ENCODE measurements at regions not wholly inside any gene's neighbourhood (a gene's known extent, or its start where the extent isn't known, plus 50 kb on each side); places are given as distances from the start of the nearest gene placed in this dataset.
"Not testable (repeated sequence)": the region's sequence is repeated elsewhere in the genome, so short reads cannot be mapped to it uniquely, and the experiment has no call there.

DNA sequence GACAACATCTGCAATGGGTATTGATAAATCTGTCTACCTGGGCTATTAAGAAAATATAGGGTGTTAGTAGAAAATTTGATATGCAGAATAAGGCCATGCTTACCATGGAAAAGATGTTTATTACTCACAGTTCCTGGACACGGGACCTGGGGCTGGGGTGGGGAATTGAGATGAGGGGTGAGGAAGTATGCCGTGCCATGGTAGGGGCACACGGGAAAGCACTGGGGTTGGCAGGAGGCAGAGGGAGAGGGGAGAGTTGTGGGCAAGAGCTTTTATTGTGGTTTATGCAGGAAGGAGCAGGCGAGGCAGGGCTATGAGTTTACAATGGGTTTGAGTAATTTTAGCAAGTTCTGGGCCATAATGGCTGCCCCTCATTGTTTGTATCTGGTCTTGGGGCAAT lies 493.8 kb downstream of the SIPA1L2 start:
- ATAC-seq (ENCODE audit: low read depth in 2 of 2) (no peak), DNase-seq (no peak)
- Mint-ChIP-seq H3K4me3 (no peak overlapping the region), H3K36me3 (peaks cover 0 to 7% of the 10 kb centered on the region in 2 donors), H3K27ac (no peak overlapping the region), H3K4me1 (no peaks in the 10 kb centered on the region), H3K27me3 (peaks cover 0 to 6% (median 6%) of the 10 kb centered on the region in 3 donors), H3K9me3 (peaks cover 5 to 18% (median 9%) of the 10 kb centered on the region in 7 donors)

DNA sequence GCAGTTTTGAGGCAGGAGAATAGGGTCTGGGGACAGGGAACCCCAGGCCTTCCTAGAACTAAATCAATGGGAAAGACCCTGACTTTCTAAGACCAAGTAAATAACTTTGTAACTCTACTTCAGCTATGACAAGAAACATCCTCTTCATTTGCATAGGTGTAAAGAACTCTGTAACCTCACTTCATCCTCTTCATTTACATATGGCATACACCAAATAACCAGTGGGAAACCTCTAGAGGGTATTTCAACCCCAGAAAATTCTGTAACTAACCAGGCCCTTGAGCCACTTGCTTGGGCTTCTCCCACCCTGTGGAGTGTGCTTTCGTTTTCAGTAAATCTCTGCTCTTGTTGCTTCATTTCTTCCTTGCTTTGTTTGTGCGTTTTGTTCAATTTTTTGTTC lies 495.6 kb downstream of the SIPA1L2 start:
- Mint-ChIP-seq H3K9me3 (peaks cover 0 to 20% (median 3%) of the 10 kb centered on the region in 7 donors), H3K27me3 (peaks cover 0 to 8% (median 7%) of the 10 kb centered on the region in 3 donors)

DNA sequence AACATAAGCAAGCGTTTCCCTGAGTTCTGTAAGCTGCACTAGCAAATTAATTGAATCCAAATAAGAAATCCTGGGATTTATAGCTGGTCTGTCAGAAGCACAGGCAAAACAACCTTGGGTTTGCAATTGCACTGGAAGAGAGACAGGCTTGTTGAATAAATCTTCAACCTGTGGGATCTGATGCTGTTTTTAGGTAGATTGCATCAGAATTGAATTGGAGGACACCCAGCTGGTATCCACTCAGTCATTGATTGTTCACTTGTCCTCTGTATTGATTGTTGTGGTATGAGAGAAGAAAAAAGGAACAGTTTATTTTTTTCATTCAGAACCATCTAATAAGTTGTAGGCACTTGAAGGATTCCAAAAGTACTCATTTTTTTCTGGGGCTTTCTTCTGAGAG lies 497.4 kb downstream of the SIPA1L2 start:
- Mint-ChIP-seq H3K27ac (no peak overlapping the region), H3K27me3 (peaks cover 8 to 13% (median 11%) of the 10 kb centered on the region in 3 donors), H3K36me3 (no peaks in the 10 kb centered on the region), H3K9me3 (peaks cover 0 to 36% (median 3%) of the 10 kb centered on the region in 7 donors), H3K4me1 (no peaks in the 10 kb centered on the region), H3K4me3 (no peak overlapping the region)
- DNase-seq (no peak), ATAC-seq (ENCODE audit: low read depth in 2 of 2) (no peak)

More for the DNA sequence above, 495.6 kb downstream of the SIPA1L2 start:
- H3K27ac Mint-ChIP-seq: peak overlapping the region in 1 of 6 donors; percentile 3
- ATAC-seq (ENCODE audit: low read depth in 2 of 2) (no peak), DNase-seq (no peak)
- no peak overlapping the region for H3K4me3 Mint-ChIP-seq
- no peaks in the 10 kb centered on the region for H3K4me1 Mint-ChIP-seq
- H3K36me3 Mint-ChIP-seq: no peaks in the 10 kb centered on the region

DNA sequence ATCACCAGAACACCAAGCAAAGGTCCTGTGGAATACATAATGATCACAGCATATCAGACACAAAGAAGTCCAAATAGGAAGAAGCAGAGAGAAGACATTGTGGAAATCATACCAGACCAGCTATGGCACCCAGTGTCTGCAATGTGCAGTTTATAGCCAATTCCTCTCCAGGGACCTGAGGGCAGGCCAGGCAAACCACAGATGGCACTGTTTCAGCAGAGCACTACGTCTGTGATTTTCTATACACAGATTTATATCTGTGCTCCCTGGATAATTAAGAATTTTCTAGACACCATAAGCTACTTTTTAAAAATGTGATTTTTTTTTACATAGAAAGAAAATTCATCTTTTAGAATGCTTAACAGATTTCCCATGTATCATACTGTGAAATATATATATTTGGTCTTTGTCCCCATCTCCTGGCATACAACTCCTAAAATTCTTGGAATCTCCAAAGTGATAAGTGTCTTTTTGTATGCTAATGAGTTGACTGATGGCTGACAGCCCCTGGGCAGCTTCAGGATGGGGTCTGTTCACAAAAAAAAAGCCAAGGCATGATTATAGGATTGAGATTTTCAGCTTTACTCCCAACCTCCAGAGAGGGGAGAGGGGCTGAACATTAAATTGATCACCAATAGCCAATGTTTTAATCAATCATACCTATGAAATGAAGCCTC lies 498.1 kb downstream of the SIPA1L2 start:
- ATAC-seq (ENCODE audit: low read depth in 2 of 2) (no peak), DNase-seq (no peak)
- H3K9me3 Mint-ChIP-seq: peaks cover 0 to 41% (median 4%) of the 10 kb centered on the region in 7 donors
- H3K4me3 Mint-ChIP-seq: no peak overlapping the region
- H3K36me3 Mint-ChIP-seq: no peaks in the 10 kb centered on the region
- peaks cover 8 to 15% (median 13%) of the 10 kb centered on the region in 3 donors for H3K27me3 Mint-ChIP-seq
- H3K4me1 Mint-ChIP-seq: no peaks in the 10 kb centered on the region
- H3K27ac Mint-ChIP-seq: no peak overlapping the region

DNA sequence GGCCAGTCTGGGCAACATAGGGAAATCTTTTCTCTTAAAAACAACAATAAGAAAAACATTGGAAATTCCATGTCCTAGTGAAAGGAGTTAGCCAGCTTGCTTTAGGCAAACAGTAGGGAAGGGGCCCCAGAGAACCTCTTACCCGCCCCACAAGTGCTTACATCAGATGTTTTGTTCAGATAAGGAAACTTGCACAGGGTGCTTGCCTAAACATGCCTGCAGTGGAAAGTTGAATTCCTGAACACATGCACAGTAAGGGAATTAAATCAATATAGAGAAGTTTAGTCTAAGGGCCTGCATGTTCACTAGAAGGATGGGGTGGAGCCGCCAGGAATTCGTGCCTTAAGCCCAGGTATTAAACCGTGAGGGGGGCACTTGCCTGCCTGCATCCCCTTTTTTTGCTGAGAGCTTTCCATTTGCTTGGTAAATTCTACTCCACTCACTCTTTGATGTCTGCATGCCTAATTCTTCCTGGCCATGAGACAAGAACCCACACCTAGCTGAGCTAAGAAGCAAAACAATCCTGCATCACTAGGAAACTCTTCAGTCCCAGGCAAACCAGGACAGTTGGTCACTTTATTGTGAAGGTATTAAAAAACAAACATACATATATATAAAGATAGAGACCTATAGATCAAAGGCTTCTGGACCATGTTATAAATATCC lies 499.0 kb downstream of the SIPA1L2 start:
- Mint-ChIP-seq H3K4me1 (no peaks in the 10 kb centered on the region), H3K9me3 (peaks cover 0 to 41% (median 6%) of the 10 kb centered on the region in 7 donors), H3K36me3 (no peaks in the 10 kb centered on the region), H3K4me3 (no peak overlapping the region), H3K27me3 (peaks cover 12 to 21% (median 21%) of the 10 kb centered on the region in 3 donors), H3K27ac (no peak overlapping the region)
- no peak for DNase-seq
- ATAC-seq (ENCODE audit: low read depth in 2 of 2): no peak

DNA sequence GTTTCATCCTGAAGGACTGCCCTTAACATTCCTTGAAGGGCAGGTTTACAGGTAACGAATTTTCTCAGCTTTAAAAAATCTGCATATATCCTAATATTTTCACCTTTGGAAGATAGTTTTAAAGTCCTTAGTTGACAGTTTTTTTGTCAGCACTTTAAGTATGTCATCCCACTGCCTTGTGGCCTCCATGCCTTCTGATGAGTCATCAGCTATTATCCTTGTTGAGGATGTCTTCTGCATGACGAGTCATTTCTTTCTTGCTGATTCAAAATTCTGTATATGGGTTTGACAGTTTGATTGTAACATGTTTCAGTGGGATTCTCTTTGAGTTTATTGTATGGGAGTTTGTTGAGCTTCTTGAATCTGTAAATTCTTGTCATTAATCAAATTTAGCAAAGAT lies 500.6 kb downstream of the DISC1 start:
- ATAC-seq (ENCODE audit: low read depth in 2 of 2) (no peak), DNase-seq (no peak)
- Mint-ChIP-seq H3K4me3 (no peak overlapping the region), H3K9me3 (peaks cover 0 to 41% (median 6%) of the 10 kb centered on the region in 7 donors), H3K36me3 (no peaks in the 10 kb centered on the region), H3K27me3 (peaks cover 13 to 27% (median 21%) of the 10 kb centered on the region in 3 donors), H3K27ac (no peak overlapping the region), H3K4me1 (no peaks in the 10 kb centered on the region)

DNA sequence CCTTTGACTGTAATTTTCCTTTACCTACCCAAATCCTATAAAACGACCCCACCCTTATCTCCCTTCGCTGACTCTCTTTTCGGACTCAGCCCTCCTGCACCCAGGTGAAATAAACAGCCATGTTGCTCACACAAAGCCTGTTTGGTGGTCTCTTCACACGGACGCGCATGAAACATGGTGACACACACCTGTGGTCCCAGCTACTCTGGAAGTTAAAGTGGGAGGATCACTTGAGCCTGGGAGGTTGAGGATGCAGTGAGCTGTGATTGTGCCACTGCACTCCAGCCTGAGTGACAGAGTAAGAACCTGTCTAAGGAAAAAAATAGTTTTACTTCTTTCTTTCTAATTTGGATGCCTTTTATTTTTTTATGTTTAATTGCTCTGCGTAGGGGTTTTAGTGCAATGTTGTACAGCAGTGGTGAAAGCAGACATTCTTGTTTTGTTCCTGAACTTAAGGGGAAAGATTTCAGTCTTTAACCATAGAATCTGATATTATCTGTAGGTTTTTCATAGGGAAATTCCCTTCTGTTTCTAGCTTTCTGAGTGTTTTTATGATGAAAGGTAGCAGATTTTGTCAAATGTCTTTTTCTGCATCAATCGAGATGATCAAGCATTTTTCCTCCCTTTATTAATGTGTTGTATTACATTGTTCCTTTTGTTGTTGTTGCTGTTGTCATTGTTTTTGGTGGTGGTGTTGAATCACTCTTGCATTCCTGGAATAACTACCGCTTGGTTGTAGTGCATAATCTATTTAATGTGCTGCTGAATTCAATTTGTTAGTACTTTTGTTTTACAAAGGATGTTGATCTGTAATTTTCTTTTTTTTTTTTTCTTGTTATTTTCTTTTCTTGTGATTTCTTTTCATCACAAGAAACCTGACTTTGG lies 497.4 kb downstream of the DISC1 start:
- H3K4me3 Mint-ChIP-seq: no peak overlapping the region
- H3K4me1 Mint-ChIP-seq: no peaks in the 10 kb centered on the region
- H3K27ac Mint-ChIP-seq: no peak overlapping the region
- H3K36me3 Mint-ChIP-seq: peaks cover 0 to 2% of the 10 kb centered on the region in 2 donors
- no peak for ATAC-seq (ENCODE audit: low read depth in 2 of 2)
- H3K27me3 Mint-ChIP-seq: peaks cover 9 to 32% (median 30%) of the 10 kb centered on the region in 3 donors
- DNase-seq: no peak
- peaks cover 0 to 18% (median 3%) of the 10 kb centered on the region in 7 donors for H3K9me3 Mint-ChIP-seq

DNA sequence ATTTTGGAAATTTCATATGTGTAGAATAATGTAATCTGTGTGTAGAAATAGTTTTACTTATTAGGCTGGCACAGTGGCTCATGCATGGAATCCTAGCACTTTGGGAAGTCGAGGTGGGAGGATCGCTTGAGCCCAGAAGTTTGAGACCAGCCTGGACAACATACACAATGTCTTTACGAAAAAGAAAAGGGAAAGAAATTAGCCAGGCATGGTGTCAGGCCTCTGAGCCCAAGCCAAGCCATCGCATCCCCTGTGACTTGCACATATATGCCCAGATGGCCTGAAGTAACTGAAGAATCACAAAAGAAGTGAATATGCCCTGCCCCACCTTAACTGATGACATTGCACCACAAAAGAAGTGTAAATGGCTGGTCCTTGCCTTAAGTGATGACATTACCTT lies 491.3 kb downstream of the DISC1 start:
- not testable (repeated sequence) for ATAC-seq (ENCODE audit: low read depth in 2 of 2); H3K4me3 Mint-ChIP-seq; H3K4me1 Mint-ChIP-seq; H3K9me3 Mint-ChIP-seq; DNase-seq; H3K36me3 Mint-ChIP-seq; H3K27ac Mint-ChIP-seq
- peaks cover 5 to 16% (median 13%) of the 10 kb centered on the region in 3 donors for H3K27me3 Mint-ChIP-seq

DNA sequence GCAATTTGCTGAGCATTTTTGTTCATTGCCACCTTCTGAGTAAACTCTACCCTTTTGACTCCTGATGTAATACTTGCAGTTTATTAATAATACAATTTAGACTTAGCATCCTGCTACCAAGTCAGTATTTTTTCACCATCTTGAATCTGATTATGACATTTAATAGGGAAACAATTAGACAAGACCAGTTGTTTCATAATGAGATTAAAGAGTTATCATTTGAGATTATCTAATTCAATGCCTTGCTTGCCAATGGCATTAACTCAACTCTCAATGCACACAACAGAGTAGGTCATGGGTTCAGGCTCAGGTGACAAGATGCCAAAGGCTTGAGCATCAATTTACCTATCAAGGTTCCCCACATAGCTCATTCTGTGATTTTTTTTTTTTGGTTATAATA lies 488.4 kb downstream of the DISC1 start:
- ATAC-seq (ENCODE audit: low read depth in 2 of 2): no peak
- H3K27me3 Mint-ChIP-seq: peaks cover 5 to 23% (median 17%) of the 10 kb centered on the region in 3 donors

DNA sequence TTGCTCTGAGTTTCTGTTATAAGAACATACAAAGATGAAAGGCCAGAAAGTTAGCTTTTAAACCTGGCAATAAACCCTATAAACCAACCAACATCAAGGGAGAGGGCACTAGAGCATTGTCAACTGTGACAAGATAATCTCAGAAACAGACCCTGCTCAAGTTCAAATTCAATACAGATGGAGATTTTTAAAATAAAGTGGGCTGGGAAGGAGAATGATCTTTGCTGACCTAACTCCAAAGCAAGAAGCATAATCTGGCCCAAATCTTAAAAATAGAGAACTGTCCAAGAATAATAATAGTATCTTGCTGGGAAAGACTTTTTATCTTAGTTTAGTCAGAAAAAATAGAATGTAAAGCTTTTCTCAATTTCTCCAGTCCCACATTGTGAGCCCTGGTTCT lies 485.5 kb downstream of the DISC1 start:
- ATAC-seq (ENCODE audit: low read depth in 2 of 2) (no peak), DNase-seq (no peak)
- Mint-ChIP-seq H3K27me3 (peaks cover 5 to 21% (median 18%) of the 10 kb centered on the region in 3 donors), H3K4me1 (no peaks in the 10 kb centered on the region), H3K9me3 (peaks cover 0 to 4% (median 0%) of the 10 kb centered on the region in 7 donors), H3K4me3 (no peak overlapping the region), H3K27ac (no peak overlapping the region), H3K36me3 (no peaks in the 10 kb centered on the region)

More for the DNA sequence above, 488.4 kb downstream of the DISC1 start:
- peaks cover 0 to 1% (median 0%) of the 10 kb centered on the region in 7 donors for H3K9me3 Mint-ChIP-seq
- no peaks in the 10 kb centered on the region for H3K4me1 Mint-ChIP-seq
- H3K4me3 Mint-ChIP-seq: no peak overlapping the region
- H3K36me3 Mint-ChIP-seq: peaks cover 0 to 6% of the 10 kb centered on the region in 2 donors
- H3K27ac Mint-ChIP-seq: no peak overlapping the region
- no peak for DNase-seq

DNA sequence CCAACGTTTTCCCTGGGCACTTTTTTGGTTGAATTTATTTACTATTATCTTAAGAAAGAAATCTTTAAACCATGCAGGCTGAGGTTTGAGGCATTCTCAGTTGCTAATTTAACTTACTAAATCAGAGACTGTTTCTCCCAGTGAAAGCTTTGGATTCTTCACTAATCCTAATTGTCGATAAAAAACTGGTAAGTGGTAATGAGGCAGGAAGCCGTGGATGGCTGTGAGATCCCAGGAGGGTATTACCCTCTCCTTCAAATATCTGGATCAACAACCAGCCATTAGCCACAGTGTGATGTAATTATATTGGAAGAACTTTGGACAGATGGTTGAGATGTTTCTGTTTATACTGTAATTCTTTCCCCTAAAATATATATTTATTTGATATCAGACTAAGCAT lies 485.0 kb downstream of the DISC1 start:
- Mint-ChIP-seq H3K27ac (no peak overlapping the region), H3K4me1 (no peaks in the 10 kb centered on the region), H3K27me3 (peaks cover 5 to 21% (median 18%) of the 10 kb centered on the region in 3 donors), H3K4me3 (no peak overlapping the region), H3K9me3 (peaks cover 0 to 4% (median 0%) of the 10 kb centered on the region in 7 donors), H3K36me3 (no peaks in the 10 kb centered on the region)
- no peak for DNase-seq
- no peak for ATAC-seq (ENCODE audit: low read depth in 2 of 2)

DNA sequence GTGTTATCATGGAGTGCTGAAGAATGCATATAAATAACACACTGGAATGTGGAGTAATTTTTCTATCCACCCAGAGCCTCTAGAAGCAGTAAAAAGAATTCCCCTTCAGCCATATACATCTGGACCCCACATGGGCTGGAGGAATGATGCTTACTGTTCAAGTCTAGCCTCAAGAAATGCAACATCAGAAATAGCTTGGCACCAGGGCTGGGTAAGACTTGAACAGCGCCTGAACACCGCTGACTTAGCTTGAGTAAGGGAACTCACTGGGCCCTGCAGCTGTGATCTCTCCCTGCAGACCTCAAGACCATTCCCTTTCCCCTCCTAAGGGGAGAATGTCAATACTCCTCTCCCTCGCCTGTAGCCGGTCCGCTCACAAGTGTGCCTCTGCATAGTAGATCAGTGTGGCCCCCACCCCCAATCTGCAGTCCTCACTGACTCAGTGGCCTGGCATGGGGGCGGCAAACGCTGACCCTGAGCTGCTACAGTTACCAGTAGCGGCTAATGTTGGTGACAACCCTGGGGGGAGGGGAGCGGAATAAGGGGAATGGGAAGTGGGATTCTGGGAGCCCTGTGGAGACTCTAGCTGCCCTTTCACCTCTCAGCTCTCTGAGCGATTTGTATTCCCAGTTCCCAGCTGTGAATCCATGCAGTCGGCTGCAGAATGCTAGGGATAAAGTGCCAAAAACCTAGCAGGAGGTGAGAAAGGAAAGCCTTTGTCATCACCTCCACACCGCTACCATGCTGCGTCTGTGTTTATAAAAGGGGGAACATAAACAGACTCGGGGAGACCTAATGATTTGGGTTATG lies 483.9 kb downstream of the DISC1 start:
- H3K27ac Mint-ChIP-seq: no peak overlapping the region
- peaks cover 0 to 4% (median 0%) of the 10 kb centered on the region in 7 donors for H3K9me3 Mint-ChIP-seq
- H3K36me3 Mint-ChIP-seq: no peaks in the 10 kb centered on the region
- no peak for ATAC-seq (ENCODE audit: low read depth in 2 of 2)
- no peak overlapping the region for H3K4me3 Mint-ChIP-seq
- H3K27me3 Mint-ChIP-seq: peaks cover 5 to 22% (median 21%) of the 10 kb centered on the region in 3 donors
- no peak for DNase-seq
- no peaks in the 10 kb centered on the region for H3K4me1 Mint-ChIP-seq

DNA sequence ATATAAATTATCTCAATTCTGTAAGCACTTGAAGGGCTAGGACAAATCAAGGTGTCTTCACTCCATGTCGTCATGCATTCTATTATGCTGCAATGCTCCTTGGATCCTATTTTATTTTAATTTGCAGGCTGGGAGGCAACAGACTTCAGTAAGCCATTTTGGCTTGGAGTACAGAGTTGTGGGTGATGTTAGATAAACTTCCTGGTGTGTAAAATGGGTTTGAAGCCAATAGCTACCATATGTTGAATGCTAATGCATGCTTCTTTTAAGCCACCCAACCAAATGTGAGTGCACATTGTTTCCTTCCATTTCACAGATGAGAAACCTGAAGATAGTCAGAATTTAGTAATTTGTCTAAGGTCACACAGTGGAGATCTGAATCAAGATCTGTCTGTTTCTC lies 482.8 kb downstream of the DISC1 start:
- H3K36me3 Mint-ChIP-seq: no peaks in the 10 kb centered on the region
- H3K4me3 Mint-ChIP-seq: no peak overlapping the region
- no peaks in the 10 kb centered on the region for H3K4me1 Mint-ChIP-seq
- DNase-seq (no peak), ATAC-seq (ENCODE audit: low read depth in 2 of 2) (no peak)
- H3K27ac Mint-ChIP-seq: no peak overlapping the region
- peaks cover 9 to 25% (median 21%) of the 10 kb centered on the region in 3 donors for H3K27me3 Mint-ChIP-seq
- H3K9me3 Mint-ChIP-seq: peaks cover 0 to 4% (median 0%) of the 10 kb centered on the region in 7 donors

All from naive B cell (primary cell).